GM21737 (cell line): ENCODE measurements at regions not wholly inside any gene's neighbourhood (a gene's known extent, or its start where the extent isn't known, plus 50 kb on each side); places are given as distances from the start of the nearest gene placed in this dataset.

ENCODE experiments used
- ATAC-seq: cut with Tn5 transposase; IDR thresholded peaks from one replicate; pipeline ENCODE4 v1.9.1; 2021; ENCODE audit warnings: mild to moderate bottlenecking, moderate library complexity; ENCODE audit not compliant: unreplicated experiment

DNA sequence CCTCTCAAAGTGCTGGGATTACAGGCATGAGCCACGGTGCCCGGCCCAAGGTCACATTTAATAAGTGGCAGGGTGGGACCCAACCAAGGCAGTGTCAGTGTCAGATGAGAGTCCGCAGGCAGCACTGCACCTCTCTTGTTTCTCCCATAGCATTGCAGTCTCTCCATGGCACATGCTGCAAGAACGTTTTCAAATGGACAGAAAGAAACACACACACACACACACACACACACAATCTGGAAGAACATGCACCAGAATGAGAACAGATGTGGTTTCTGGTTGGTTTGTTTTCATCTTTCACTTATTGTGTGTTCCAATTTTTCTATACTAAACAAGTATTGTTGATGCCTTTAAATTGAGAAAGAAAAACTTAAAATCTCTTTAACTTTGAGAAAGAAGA is 126.5 kb downstream of the SYF2 start:
- no peak for ATAC-seq

DNA sequence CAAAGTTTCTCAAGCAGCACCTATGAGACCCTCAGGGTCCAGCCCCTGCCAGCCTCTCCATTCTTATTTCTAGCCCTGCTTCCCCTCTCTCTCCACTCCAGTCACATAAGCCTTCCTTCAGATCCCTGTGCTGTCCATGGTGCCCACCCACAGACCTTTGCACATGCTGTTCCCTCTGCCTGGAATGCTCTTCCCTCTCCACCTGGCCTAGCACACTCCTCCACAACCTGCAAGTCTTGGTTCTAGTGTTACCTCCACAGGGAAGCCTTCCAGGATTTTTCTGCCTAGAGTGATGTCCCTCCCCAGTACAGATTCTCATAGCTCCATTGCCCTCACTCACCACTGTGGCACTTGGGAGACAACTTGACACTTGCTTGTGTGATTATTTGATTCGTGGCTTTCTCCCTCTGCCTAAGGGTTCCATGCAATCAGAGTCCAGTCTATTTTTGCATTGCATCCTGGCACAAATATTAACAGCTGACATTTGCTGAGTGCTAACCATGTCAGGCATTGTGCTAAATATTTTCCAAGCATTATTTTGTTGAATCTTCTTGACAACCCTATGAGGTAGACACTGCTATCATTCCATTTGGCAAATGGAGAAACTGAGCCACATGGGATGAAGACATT is 127.3 kb downstream of the SYF2 start:
- no peak for ATAC-seq

DNA sequence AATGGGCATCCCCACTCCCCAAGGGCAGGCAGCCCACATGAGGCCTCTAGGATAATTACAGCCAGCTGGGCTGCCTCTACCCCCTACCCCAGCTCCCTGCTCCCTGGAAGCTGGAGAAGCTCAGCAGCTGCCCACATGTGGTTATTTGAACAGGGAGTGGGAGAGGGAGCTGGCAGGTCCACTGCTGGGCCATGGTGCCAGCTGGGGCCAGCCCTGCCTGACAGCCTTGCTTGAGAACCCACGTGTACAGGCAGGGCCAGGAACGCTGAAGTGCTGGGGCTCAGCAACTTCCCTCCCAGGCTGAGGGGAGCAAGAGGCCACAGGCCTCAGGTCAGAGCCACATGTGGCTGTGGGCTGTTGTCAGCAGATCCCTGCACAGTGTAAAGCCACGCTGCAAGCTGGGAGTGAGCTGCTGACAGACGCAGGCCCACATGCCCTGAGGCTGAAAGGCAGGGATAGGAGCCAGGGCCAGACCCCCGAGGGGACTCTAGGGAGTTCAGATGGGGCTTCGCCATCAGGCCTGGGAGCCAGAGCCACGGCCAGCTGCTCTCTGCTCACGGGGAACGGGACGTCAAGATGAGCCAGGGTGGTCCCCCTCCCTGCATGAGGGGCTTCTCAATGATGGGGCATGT is 129.0 kb downstream of the SYF2 start:
- no peak for ATAC-seq

DNA sequence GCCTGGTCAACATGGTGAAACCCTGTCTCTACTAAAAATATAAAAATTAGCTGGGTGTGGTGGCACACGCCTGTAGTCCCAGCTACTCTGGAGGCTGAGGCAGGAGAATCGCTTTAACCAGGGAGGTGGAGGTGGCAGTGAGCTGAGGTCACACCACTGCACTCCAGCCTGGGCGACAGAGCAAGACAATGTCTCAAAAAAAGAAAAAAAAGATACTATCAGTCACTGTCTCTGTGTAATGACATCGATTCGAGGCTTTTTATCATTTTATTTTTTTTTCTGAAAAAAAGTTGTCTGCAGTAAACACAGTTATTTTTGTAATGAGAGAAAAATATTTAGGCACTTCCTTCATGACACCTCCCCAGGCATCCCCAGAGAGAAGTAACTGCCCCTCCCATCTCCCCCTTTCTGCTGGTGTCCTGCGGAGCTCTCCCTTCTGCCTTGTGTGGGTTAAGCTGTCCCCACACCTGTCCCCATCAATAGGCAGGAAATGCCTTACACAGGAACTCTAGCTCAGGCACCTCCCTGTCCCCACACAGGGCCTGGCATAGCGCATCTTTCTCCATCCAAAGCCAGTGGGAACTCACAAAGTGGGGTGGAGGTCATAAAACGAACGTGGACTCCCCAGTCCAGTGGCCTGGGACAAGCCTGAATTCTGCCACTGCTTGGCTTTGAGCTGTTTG is 132.0 kb downstream of the SYF2 start:
- ATAC-seq: no peak

DNA sequence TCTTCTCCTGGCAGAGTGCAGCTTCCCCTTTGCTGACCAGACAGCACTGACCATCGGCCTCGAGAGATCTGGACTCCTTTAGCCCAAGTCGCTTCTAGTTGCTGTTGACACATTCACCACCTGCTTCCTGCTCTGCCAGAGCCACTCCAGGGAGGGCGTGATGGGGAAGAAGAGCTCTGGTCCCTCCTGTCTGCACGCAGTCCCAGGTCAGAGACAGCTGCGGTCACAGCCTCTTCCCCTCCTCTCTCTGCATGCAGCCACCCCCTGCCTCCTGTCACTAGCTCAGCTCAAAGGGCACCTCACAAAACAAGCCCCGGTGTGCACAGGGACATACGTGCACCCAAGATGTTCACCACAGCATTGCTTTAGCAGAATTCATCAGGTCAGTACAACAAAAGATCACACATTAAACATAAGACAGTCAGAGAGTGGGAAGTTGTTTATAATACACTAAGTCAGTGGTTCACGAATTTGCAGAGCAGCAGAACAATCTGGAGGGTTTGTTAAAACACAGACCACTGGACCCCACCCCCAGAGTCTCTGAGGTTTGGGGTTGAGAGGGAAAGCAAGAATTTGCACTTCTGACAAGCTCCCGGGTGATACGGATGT is 132.9 kb downstream of the SYF2 start:
- no peak for ATAC-seq

DNA sequence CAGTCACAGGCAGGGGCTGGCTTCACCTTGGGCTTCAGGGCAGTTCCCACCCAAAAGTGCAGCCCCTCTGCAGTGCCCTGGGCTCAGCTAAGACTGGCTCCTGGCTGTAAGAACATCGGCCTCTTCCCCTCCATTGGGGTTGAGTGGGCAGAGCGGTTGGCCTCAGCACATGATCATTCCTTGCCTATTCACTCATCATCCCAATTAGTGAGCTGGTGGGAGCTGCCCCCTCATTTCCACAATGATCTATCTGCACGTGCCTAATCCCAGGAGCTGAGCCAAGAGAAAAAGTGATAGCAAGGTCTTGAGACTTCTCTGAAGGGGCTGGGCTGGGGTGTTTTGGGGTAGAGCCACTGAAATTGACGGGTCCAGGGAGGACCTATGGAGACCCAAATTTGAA is 133.6 kb downstream of the SYF2 start:
- no peak for ATAC-seq

DNA sequence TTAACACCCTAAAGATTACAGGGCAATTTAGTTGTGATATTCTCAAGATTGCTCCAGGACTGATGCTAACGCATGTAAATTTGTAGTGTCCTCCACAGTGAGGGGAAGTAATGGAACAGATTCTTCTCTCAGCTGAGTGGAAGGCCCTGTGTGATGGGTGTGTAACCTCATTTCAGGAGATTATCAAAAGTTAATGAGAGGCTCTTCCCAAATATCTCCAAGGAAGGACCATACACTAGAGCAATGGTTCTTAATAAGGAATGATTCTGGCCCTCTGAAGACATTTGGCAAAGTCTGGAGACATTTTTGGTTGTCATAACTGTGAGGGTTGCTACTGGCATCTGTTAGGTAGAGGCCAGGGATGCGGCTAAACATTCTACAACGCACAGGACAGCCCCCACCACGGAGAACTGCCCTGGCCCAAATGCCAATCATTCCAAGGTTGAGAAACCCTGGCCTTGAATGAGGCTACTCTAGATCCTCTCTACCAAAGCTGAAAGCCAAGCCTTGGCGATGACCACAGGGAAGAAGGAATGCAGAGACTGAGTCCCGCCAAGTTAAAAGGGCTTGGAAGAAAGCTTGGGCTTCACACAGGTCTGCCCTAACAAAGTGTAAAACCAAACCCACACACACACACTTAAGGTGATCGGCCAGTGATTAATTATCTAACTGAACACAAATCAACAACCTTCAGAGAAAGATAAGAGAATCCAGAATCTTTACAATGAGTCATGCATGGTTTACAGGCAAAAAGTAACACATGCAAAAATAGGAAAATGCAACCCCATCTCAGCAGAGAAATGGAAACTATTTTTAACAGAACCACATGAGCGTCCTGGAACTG is 135.8 kb downstream of the SYF2 start:
- no peak for ATAC-seq

DNA sequence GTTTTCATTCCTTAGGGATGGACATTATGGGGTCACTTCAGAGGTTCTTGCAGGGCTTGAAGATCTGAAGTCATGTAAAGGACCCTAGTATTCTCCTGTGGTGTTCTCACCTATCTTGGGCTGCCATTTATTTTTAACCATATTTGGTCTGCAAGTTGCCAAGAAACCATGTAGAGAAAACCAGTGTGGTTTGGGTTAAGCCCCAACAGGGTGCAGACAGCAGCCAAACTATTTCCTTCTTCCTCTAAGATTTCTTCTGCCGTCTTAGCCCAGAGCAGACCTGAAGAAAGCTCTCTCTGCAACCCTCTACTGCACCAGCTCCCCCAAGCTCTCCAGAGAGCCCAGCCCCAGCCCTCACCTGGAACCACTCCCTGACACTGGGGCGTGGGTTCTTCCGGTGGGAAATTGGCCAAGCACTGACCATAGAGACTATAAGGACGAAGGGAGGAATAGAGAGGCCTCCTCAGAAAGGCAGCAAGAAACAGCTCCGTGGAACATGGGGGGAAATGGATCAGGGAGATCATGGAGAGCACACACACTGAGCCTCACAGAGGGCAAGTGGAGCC is 136.6 kb downstream of the SYF2 start:
- no peak for ATAC-seq

DNA sequence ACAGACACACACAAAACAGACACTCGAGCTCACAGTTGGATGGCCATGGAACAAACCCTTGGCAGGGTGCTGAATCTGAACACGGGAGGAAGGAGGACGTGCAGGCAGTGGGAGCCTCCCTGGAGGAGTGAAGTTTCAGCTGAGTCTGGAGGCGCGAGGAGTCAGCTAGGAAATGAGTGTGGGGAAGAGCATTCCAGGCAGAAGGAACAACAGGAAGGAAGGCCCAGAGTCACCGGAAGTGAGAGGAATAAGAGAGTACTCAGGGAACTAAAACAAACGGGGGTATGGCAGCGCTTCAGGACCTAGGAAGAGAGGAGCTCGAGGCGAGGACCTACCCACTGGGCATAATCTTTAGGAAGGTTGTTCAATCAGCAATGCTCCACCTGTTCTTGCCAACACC is 137.3 kb downstream of the SYF2 start:
- no peak for ATAC-seq

DNA sequence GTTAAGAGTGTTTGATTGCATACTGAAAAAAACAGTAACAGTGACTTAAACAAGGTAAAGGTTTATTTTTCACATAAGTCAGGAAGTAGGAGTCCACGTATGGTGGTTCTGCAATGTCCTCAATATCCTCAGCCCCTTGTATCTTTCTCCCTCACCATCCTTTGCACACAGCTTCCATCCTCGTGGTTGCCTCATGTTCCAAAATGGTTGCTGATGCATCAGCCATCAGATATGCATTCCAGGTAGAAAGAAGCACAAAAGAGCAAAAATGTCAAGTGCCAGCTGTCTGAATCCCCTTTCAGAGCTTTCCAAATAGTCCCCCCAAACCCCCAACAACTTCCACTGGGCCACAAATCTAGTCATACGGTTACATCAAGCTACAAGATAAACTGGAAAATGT is 138.1 kb downstream of the SYF2 start:
- ATAC-seq: no peak

DNA sequence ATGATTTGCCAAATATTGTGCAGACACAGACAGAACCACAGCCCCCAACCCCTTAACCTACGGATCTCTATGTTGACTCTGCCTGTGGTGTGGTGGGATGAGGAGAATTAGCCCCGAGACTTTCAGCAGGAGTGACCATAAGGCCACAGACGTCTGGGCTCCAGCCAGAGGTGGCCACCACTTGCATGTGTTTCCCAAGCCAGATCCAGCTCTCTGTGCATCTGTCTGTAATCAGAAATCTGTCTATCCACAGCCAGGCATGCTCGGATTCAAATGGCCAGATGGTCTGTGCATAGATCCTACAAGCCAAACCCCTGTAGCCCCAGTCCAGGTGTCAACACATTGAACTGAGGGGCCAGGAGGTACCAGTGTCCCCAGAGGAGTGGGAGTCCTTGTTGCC is 140.6 kb downstream of the SYF2 start:
- no peak for ATAC-seq

DNA sequence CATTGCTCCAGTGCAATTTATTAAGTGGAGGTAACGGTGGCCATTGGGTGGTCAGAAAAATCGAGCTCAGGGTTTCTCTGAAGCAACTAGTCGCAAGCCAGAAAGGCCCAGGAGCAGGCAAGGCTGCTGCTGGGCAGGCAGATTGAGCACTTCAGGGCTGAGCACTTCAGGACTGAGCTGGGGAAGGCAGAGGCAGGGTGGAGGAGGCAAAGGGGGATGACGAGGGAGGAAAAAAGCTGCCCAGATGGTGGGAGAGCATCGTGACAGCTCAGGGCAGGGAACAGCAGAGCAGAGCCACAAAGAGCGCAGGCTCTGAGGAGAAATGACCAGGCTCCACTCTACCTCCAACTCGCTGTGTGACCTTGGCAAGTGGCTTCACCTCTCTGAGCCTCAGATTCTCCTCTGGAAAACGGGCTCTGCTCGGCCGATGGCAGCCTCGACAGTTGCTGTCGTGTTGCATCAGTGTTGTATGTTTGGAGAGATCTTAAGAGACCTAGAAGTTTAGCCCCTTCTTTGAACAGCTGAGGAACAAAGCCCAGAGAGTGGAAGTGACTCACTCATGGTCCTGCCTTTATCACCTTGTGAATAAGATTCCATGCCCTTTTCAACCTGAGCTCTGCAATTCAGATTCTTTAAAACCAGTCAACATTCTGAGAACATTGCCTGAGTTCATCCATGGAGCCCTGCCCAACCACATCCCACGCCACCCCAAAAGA is 141.4 kb downstream of the SYF2 start:
- no peak for ATAC-seq

DNA sequence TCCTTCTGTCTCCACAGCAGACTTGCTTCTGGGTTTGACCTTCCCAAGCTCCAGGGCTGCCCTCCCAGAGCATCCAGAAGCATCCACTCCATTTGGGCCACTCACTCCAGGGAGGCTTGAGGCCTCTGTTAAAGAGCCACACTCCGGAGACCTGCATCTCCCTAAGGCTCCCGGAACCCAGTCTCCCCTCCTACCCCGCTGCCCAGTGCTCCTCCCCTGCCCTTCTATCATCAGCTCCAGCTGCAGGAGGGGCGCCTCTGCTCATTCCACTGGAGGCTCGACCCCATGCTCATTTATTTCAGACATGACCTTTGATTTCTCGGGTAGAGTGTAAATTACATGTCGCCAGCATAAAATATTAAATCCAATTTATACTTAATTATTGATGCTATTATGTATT is 142.5 kb downstream of the SYF2 start:
- no peak for ATAC-seq

DNA sequence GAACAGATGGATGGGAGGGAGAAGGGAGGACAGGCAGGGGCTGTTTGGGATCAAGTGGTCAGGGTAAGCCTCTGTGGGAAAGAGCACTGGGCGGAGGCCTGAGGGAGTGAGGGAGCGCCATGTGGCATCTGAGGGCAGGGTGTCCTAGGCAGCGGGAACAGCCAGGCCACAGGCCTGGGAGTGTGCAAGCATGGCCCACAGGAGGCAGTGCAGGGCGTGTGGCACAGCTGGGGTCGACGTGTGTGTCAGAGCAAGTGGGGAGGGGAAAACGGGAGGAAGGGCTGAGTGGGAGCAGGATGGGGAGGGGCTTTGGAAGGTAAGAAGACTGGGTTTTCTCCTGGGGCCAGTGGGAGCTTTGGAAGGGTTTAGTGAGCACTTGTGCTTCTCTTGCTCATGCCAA is 143.4 kb downstream of the SYF2 start:
- ATAC-seq: no peak

DNA sequence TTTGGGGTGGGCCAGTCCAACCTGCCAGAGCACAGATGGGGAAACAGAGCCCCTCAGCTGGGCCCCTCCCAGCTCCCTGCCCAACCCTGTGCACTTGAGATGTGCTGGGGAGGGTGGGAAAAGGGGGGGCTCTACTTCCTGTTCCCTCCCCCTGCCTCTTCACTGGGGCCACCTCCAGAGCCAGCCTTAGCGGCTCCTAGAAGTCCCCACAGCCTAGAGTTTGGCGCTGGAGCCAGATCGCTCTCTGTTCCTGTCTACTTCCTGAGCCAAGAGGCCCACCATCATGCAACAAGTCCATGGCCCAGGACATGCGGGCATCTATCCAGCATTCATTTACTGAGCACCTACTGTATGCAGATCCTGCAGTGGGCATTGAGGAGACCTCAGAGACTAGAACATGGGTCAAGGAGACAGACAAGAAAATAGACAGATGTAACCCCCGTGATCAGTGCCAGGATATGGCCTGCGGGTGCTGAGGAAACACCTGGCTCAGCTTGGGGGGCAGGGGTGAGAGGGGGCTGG is 144.1 kb downstream of the SYF2 start:
- no peak for ATAC-seq

DNA sequence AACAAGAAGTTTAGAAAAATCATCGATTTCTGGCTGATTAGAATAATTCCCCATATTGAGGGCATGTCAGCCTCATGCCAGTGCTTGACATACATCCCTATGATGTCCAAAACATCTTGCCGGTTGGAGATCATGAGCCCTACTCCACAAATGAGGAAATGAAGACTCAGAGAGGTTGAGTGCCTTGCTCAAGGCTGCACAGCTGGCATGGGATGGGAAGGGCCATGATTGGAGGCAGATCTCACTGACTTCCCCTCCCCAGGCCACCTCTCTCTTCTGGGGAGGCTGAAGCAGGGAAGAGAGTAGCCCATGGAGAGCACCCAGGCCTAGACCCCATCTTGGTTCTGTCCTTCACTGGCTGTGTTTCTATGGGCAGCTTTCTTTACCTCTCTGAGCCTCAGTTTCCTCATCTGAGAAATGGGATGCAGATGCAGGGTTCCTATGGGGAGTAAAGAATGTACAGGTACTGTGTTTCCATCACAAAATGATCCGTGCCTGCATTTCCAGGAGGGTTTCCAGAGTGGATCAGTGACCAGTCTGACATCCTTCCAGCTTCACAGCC is 145.7 kb downstream of the SYF2 start:
- ATAC-seq: no peak

DNA sequence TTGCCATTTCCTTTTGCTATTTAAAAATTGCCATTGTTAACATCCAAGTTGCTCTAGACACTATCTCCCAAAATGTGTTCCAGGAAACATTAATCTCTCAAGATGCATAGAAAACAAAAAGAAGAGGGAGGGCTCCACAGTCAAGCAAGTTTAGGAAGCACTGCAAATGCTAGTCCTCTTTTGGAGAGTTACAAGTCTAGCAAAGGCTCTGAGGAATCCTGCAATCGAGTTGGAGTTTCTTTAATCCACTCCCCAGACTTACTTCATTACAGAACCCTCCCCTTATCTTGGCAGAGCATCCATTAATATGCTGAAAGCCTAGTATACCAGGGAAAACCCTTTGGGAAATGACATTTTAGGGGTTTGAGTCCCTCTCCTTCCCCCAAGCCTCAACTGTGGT is 147.9 kb downstream of the SYF2 start:
- no peak for ATAC-seq

DNA sequence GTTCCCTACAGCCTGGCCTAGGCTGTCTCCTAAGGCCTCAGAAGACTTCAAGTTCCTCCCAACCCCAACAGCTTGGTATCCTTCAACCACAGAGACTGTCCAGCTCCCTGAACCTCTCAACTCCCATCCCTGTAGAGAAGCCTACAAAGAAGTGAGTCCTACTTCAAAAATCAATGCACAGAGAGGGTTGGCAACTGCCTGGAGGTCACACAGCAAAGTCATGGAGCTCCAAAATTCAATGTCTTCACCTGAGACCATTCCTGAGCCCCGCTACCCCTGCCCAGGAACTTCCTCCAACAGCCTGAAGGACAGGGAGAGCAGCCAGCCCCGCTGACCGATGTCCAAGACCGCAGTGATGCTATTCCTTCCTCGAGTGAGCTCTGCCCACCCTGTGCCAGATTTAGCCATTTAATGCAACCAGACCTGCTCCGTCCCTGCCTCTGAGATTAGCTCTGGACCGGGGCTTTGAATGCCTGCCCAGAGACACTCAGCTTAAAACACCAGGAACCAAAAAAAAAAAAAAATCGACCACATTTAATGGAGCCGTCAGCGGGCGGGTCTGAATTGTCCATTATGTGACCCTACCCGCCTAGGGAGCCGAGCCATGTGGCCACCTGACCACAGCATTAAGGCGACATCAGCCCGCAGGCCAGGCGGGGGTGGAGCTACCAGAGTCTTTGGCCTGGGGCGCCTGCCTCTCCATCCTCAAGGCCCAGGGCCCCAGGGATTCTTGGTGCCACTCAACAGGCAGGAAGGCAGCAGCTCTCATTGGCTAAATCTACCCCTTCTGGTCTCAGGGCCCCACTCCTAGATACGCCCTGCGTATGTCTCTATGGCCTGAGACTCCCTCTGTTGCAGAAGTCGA is 148.6 kb downstream of the SYF2 start:
- ATAC-seq: no peak

DNA sequence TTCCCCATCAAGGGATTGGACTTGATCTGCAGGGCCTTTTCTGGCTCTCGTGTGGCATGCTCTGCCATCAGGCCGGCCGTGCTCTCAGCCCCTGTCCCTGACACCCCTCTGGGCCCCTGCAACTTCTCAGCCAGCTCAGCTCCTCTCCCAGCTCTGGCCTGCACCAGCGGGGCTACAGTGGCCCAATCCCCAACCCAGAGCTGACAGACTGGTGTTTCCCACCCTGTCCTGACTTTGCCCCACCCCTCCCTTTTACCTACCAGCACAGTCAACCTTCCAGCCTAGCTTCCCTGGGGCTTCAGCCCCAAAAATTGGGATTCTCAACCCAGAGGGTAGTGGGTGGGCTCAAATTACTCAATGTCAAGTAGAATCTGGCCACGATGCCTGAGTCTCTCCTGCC is 149.3 kb downstream of the SYF2 start:
- no peak for ATAC-seq
